Tibial nerve (tissue), 4 donors: ENCODE measurements at regions not wholly inside any gene's neighbourhood (a gene's known extent, or its start where the extent isn't known, plus 50 kb on each side); places are given as distances from the start of the nearest gene placed in this dataset.

ENCODE experiments used
- DNase-seq, 2 donors: peaks; one replicate each; pipeline ENCODE4 v3.0.0-alpha.2; 2019; ENCODE audit warnings: low spot score in 2 of 2
- H3K27ac ChIP-seq, 4 donors: fragments of 200-600 bp; sonication (generic) in 3 of 4; one replicate each; pipeline ENCODE4 v1.5.1; 2017 to 2019; ENCODE audit warnings: mild to moderate bottlenecking in 1 of 4
- H3K27me3 ChIP-seq, 2 donors: fragments of 200-600 bp; sonication (generic) in 1 of 2; one replicate each; pipeline versions ENCODE4 v1.5.1 to v1.6.0; 2017 to 2019
- H3K36me3 ChIP-seq, 3 donors: fragments of 200-600 bp; sonication (generic); one replicate each; pipeline ENCODE4 v1.5.1; 2018 to 2019
- H3K4me1 ChIP-seq, 4 donors: fragments of 200-600 bp; sonication (generic) in 3 of 4; one replicate each; pipeline ENCODE4 v1.5.1; 2017 to 2019
- H3K4me3 ChIP-seq, 4 donors: fragments of 200-600 bp; sonication (generic) in 3 of 4; one replicate each; pipeline ENCODE4 v1.5.1; 2017 to 2019; ENCODE audit warnings: mild to moderate bottlenecking in 1 of 4, moderate library complexity in 1 of 4
- H3K9me3 ChIP-seq, 4 donors: fragments of 200-600 bp; sonication (generic) in 3 of 4; one replicate each; pipeline ENCODE4 v1.5.1; 2017 to 2019
- CTCF ChIP-seq, 5 experiments: fragments of 200-600 bp in 3 of 5; fragments of 450-650 bp in 2 of 5; sonication (generic) in 3 of 5; IDR thresholded peaks; one replicate each; pipeline ENCODE4 v1.5.1; 2016 to 2019; ENCODE audit warnings: antibody characterized with exemption in 5 of 5, mild to moderate bottlenecking in 3 of 5, moderate library complexity in 2 of 5
- EP300 ChIP-seq, 2 donors: sonication (generic); formaldehyde crosslinking; IDR thresholded peaks; one replicate each; pipeline ENCODE4 v1.6.1; 2017; ENCODE audit warnings: antibody characterized with exemption in 2 of 2, mild to moderate bottlenecking in 1 of 2
- POLR2A ChIP-seq, 2 donors: fragments of 450-650 bp; IDR thresholded peaks; one replicate each; pipeline ENCODE4 v1.6.1; 2017; ENCODE audit warnings: antibody characterized with exemption in 2 of 2, mild to moderate bottlenecking in 2 of 2, moderate library complexity in 2 of 2
- WGBS, 2 donors: methylation state at CpG; one replicate each; pipeline ENCODE4 v1.1.5; 2018; 5-methylcytosine and 5-hydroxymethylcytosine counted together

GRCh38 chr7:10739401-10739800, 234.3 kb upstream of the PHF14 start:
- no peak for TF ChIP-seq EP300 (IDR thresholded peaks at IDR 0.05)
- TF ChIP-seq CTCF (IDR thresholded peaks at IDR 0.05): no peak
- no peak for TF ChIP-seq POLR2A (IDR thresholded peaks at IDR 0.05)
- Histone ChIP-seq H3K27me3 (no peaks in the 10 kb centered on the region), H3K4me1 (no peaks in the 10 kb centered on the region), H3K9me3 (no peaks in the 10 kb centered on the region), H3K27ac (no peak overlapping the region), H3K4me3 (no peak overlapping the region), H3K36me3 (no peaks in the 10 kb centered on the region)
- no peak for DNase-seq
- WGBS, 2 donors: 85% methylated on average over 4 of the region's 4 CpGs

GRCh38 chr7:10740805-10741204, 232.9 kb upstream of the PHF14 start:
- H3K36me3 ChIP-seq: no peaks in the 10 kb centered on the region
- no peaks in the 10 kb centered on the region for H3K27me3 ChIP-seq
- TF ChIP-seq POLR2A (IDR thresholded peaks at IDR 0.05) (no peak), EP300 (IDR thresholded peaks at IDR 0.05) (no peak), CTCF (IDR thresholded peaks at IDR 0.05) (no peak)
- no peak overlapping the region for H3K27ac ChIP-seq
- no peak for DNase-seq
- no peaks in the 10 kb centered on the region for H3K4me1 ChIP-seq
- H3K9me3 ChIP-seq: no peaks in the 10 kb centered on the region
- 38 to 43% methylated on average over 1 of the region's 1 CpG for WGBS, 2 donors
- H3K4me3 ChIP-seq: no peak overlapping the region

- no peak for TF ChIP-seq EP300 (IDR thresholded peaks at IDR 0.05)
- TF ChIP-seq POLR2A (IDR thresholded peaks at IDR 0.05): no peak
- TF ChIP-seq CTCF (IDR thresholded peaks at IDR 0.05): no peak
- no peak for DNase-seq
- no peak overlapping the region for H3K27ac ChIP-seq
- 36 to 49% methylated on average over 2 of the region's 2 CpGs for WGBS, 2 donors
- no peaks in the 10 kb centered on the region for H3K4me1 ChIP-seq
- peaks cover 0 to 29% (median 5%) of the 10 kb centered on the region in 4 donors for H3K9me3 ChIP-seq
- no peaks in the 10 kb centered on the region for H3K36me3 ChIP-seq
- no peaks in the 10 kb centered on the region for H3K27me3 ChIP-seq
- no peak overlapping the region for H3K4me3 ChIP-seq
Observed at GRCh38 chr7:10756981-10757380, 216.7 kb upstream of the PHF14 start.

GRCh38 chr7:10759120-10759519, 214.6 kb upstream of the PHF14 start:
- H3K27ac ChIP-seq: no peak overlapping the region
- H3K9me3 ChIP-seq: peaks cover 0 to 24% (median 5%) of the 10 kb centered on the region in 4 donors
- no peak overlapping the region for H3K4me3 ChIP-seq
- 98 to 100% methylated on average over 2 of the region's 2 CpGs for WGBS, 2 donors
- H3K4me1 ChIP-seq: no peaks in the 10 kb centered on the region
- H3K36me3 ChIP-seq: no peaks in the 10 kb centered on the region
- TF ChIP-seq CTCF (IDR thresholded peaks at IDR 0.05) (no peak), POLR2A (IDR thresholded peaks at IDR 0.05) (no peak), EP300 (IDR thresholded peaks at IDR 0.05) (no peak)
- no peak for DNase-seq
- H3K27me3 ChIP-seq: no peaks in the 10 kb centered on the region

- TF ChIP-seq POLR2A (IDR thresholded peaks at IDR 0.05) (no peak), CTCF (IDR thresholded peaks at IDR 0.05) (no peak), EP300 (IDR thresholded peaks at IDR 0.05) (no peak)
- Histone ChIP-seq H3K27me3 (no peaks in the 10 kb centered on the region), H3K27ac (no peak overlapping the region), H3K9me3 (no peaks in the 10 kb centered on the region), H3K4me1 (no peaks in the 10 kb centered on the region), H3K4me3 (no peak overlapping the region), H3K36me3 (no peaks in the 10 kb centered on the region)
- DNase-seq: no peak
- 75 to 87% methylated on average over 4 of the region's 4 CpGs for WGBS, 2 donors
Observed at GRCh38 chr7:10767771-10768170, 205.9 kb upstream of the PHF14 start.
